Endothelial cell of umbilical vein (primary cell): ENCODE measurements at regions not wholly inside any gene's neighbourhood (a gene's known extent, or its start where the extent isn't known, plus 50 kb on each side); places are given as distances from the start of the nearest gene placed in this dataset.

Source experiments
- POLR2AphosphoS5 ChIP-seq: IDR thresholded peaks from 2 replicates; pipeline ENCODE4 v1.6.1; 2012; ENCODE audit warnings: low read depth, mild to moderate bottlenecking, control low read depth, low read length, moderate library complexity; ENCODE audit not compliant: insufficient read depth
- TF ChIP-seq, protein P1 (sequence below), 2 donors: IDR thresholded peaks; 1 replicate in 1 of 2; 2 replicates in 1 of 2; pipeline ENCODE4 v1.5.1; 2011; ENCODE audit warnings: low read length in 2 of 2, mild to moderate bottlenecking in 2 of 2, moderate library complexity in 2 of 2, control low read depth in 1 of 2, inconsistent platforms in 1 of 2, low read depth in 1 of 2; ENCODE audit not compliant: insufficient read depth in 1 of 2; ENCODE audit errors: extremely low read depth in 1 of 2

DNA sequence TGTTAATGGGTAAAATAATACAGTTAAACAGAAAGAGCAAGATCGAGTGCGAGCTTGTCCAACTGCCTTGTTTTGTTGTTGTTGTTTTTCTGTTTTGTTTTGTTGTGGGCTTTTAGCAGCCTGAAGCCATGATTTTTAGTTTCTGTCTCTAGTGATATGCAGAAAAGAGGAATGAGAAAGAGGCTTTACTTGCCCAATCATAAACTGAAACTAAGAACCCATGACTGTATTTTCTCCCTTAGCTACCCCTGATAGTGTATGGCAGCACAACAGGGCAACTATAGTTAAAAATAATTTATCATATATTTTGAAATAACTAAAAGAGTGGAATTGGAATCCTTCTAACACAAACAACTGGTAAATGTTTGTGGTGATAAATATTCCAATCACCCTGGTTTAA, 493.9 kb downstream of the GLRX3 start:
- TF ChIP-seq, protein P1, sequence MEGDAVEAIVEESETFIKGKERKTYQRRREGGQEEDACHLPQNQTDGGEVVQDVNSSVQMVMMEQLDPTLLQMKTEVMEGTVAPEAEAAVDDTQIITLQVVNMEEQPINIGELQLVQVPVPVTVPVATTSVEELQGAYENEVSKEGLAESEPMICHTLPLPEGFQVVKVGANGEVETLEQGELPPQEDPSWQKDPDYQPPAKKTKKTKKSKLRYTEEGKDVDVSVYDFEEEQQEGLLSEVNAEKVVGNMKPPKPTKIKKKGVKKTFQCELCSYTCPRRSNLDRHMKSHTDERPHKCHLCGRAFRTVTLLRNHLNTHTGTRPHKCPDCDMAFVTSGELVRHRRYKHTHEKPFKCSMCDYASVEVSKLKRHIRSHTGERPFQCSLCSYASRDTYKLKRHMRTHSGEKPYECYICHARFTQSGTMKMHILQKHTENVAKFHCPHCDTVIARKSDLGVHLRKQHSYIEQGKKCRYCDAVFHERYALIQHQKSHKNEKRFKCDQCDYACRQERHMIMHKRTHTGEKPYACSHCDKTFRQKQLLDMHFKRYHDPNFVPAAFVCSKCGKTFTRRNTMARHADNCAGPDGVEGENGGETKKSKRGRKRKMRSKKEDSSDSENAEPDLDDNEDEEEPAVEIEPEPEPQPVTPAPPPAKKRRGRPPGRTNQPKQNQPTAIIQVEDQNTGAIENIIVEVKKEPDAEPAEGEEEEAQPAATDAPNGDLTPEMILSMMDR (IDR thresholded peaks at IDR 0.05; ENCODE audit: extremely low read depth in 1 of 2, insufficient read depth in 1 of 2, low read depth in 1 of 2, low read length in 2 of 2) = no peak
- TF ChIP-seq POLR2AphosphoS5 = no peak
